Parathyroid adenoma (tissue), 2 donors: ENCODE measurements at regions not wholly inside any gene's neighbourhood (a gene's known extent, or its start where the extent isn't known, plus 50 kb on each side); places are given as distances from the start of the nearest gene placed in this dataset.

Experiments used
- H2AFZ ChIP-seq: fragments of 300-600 bp; sonication (generic); one replicate; pipeline ENCODE4 v1.7.0; 2017; ENCODE audit warnings: antibody characterized with exemption, mild to moderate bottlenecking
- H3K27ac ChIP-seq: fragments of 300-600 bp; sonication (generic); one replicate; pipeline ENCODE4 v1.7.0; 2017
- H3K27me3 ChIP-seq: fragments of 300-600 bp; sonication (generic); one replicate; pipeline ENCODE4 v1.7.0; 2017; ENCODE audit warnings: low read length; ENCODE audit not compliant: control insufficient read depth, insufficient read depth
- H3K36me3 ChIP-seq: fragments of 300-600 bp; sonication (generic); one replicate; pipeline ENCODE4 v1.7.0; 2017; ENCODE audit warnings: low read length; ENCODE audit not compliant: control insufficient read depth, insufficient read depth
- H3K4me1 ChIP-seq: fragments of 300-600 bp; sonication (generic); one replicate; pipeline ENCODE4 v1.7.0; 2017; ENCODE audit warnings: control low read depth
- H3K4me2 ChIP-seq: fragments of 300-600 bp; sonication (generic); one replicate; pipeline ENCODE4 v1.7.0; 2017; ENCODE audit warnings: low read length
- H3K4me3 ChIP-seq: fragments of 300-600 bp; sonication (generic); one replicate; pipeline ENCODE4 v1.7.0; 2017; ENCODE audit warnings: low read depth, low read length
- H3K79me2 ChIP-seq: fragments of 300-600 bp; sonication (generic); one replicate; pipeline ENCODE4 v1.7.0; 2017; ENCODE audit warnings: control low read depth
- H3K9ac ChIP-seq: fragments of 300-600 bp; sonication (generic); one replicate; pipeline ENCODE4 v1.7.0; 2017; ENCODE audit warnings: mild to moderate bottlenecking
- H3K9me3 ChIP-seq: fragments of 300-600 bp; sonication (generic); one replicate; pipeline ENCODE4 v1.7.0; 2017; ENCODE audit warnings: low read length; ENCODE audit not compliant: control insufficient read depth
- TF ChIP-seq, protein P1 (sequence below): fragments of 300-600 bp; sonication (generic); IDR thresholded peaks from one replicate; pipeline ENCODE4 v1.7.0; 2017; ENCODE audit warnings: antibody characterized with exemption, mild to moderate bottlenecking
- donor health status: primary hyperparathyroidism.

DNA sequence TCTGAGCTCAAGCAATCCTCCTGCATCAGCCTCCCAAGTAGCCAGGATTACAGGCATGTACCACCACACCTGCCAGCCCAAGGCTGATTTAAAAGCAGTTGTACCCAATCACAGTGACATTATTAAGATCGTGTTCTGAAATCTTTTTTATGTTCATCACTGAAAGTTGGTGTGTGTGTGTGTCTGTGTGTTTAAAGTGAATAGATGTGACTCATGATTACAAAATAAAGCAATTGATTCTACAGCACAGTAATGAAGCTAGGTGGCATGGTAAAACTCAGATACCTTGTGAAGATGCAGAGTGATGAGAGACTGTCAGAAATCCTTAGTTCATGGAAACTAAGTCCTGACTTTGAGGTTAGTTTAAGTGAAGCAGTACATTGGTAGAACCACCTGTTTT, 74.2 kb upstream of the ATP2B1 start:
- no peaks in the 10 kb centered on the region for H3K4me1 ChIP-seq
- H3K9me3 ChIP-seq: no peaks in the 10 kb centered on the region
- no peak overlapping the region for H3K4me3 ChIP-seq
- H3K27ac ChIP-seq: no peak overlapping the region
- no peak overlapping the region for H3K4me2 ChIP-seq
- H3K9ac ChIP-seq: no peak overlapping the region
- no peaks in the 10 kb centered on the region for H3K36me3 ChIP-seq
- H3K27me3 ChIP-seq: no peaks in the 10 kb centered on the region
- TF ChIP-seq, protein P1, sequence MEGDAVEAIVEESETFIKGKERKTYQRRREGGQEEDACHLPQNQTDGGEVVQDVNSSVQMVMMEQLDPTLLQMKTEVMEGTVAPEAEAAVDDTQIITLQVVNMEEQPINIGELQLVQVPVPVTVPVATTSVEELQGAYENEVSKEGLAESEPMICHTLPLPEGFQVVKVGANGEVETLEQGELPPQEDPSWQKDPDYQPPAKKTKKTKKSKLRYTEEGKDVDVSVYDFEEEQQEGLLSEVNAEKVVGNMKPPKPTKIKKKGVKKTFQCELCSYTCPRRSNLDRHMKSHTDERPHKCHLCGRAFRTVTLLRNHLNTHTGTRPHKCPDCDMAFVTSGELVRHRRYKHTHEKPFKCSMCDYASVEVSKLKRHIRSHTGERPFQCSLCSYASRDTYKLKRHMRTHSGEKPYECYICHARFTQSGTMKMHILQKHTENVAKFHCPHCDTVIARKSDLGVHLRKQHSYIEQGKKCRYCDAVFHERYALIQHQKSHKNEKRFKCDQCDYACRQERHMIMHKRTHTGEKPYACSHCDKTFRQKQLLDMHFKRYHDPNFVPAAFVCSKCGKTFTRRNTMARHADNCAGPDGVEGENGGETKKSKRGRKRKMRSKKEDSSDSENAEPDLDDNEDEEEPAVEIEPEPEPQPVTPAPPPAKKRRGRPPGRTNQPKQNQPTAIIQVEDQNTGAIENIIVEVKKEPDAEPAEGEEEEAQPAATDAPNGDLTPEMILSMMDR: no peak
- no peak overlapping the region for H2AFZ ChIP-seq
- no peaks in the 10 kb centered on the region for H3K79me2 ChIP-seq

DNA sequence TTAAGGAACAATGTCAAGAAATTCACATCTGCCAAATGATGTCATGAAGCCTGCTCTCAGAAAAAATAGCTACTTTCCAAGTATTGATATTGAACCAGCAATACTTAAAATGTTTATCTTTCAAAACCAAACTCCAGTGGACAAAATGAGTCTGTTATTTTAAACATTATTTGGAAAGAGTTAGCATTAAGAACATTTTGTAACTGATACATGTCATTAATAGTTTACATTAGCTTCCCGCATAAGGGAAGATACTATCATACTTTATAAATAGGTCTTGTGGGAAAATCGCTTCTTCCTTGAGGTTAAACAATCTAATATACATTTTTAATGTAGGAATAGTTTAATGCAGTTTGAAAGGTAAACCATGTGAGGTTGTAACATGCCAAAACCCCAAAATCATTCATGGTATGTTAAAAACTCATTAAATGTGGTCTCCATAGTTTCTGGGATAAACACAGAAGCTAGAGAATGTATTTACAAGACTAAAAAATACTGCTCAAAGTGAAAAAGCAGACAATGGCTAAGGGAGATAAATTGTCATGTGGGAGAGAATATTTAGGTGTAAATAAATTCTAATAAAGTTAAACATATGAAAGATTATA, 73.4 kb upstream of the ATP2B1 start:
- no peaks in the 10 kb centered on the region for H3K79me2 ChIP-seq
- H3K27me3 ChIP-seq: no peaks in the 10 kb centered on the region
- no peaks in the 10 kb centered on the region for H3K9me3 ChIP-seq
- H3K27ac ChIP-seq: no peak overlapping the region
- H3K4me3 ChIP-seq: no peak overlapping the region
- no peak overlapping the region for H2AFZ ChIP-seq
- no peak overlapping the region for H3K9ac ChIP-seq
- H3K4me1 ChIP-seq: no peaks in the 10 kb centered on the region
- no peaks in the 10 kb centered on the region for H3K36me3 ChIP-seq
- TF ChIP-seq, protein P1: no peak
- no peak overlapping the region for H3K4me2 ChIP-seq

DNA sequence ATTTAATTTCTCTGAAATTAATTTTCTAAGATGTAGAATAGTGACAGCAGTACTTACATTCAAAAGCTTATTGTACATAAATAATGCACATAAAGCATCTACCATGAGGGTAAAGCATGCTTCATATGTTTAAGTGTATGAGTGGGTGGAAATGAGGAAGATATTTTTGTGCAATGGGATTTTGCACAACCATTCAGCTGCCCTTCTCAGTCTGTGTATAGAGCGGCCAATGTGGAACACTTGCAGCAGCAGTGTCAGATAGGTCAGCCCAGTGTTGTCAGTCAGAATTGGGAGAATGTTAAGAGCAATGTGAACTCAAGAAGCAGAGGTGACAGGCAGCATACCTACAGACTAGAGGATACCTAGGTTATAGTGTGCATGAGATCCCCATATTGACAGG, 72.5 kb upstream of the ATP2B1 start:
- Histone ChIP-seq H3K79me2 (no peaks in the 10 kb centered on the region), H3K36me3 (no peaks in the 10 kb centered on the region), H2AFZ (no peak overlapping the region), H3K4me1 (no peaks in the 10 kb centered on the region), H3K9me3 (no peaks in the 10 kb centered on the region), H3K4me2 (no peak overlapping the region), H3K9ac (no peak overlapping the region), H3K4me3 (no peak overlapping the region), H3K27me3 (no peaks in the 10 kb centered on the region), H3K27ac (no peak overlapping the region)
- TF ChIP-seq, protein P1: no peak

DNA sequence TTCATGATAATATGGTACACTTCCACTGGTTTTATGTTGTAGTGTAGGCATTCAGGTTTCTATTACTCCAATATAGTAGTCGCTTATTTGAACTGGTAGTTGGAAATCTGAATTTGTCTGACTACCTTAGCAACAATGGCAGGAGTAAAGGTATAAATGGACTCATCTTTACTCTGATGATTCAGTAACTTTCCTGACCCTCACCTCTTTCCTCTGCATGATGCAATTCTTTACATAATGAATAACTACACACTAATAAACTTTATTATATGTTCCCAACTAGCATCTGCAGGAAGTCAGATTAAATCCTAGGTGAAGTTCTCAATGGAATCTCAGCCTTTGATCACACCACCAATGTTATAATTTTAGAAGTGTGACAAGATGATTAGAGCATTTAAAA, 70.5 kb upstream of the ATP2B1 start:
- Histone ChIP-seq H3K27ac (no peak overlapping the region), H3K4me3 (no peak overlapping the region)

More for the DNA sequence above, 70.5 kb upstream of the ATP2B1 start:
- no peak overlapping the region for H2AFZ ChIP-seq
- H3K4me1 ChIP-seq: no peaks in the 10 kb centered on the region
- no peaks in the 10 kb centered on the region for H3K79me2 ChIP-seq
- H3K36me3 ChIP-seq: no peaks in the 10 kb centered on the region
- H3K9ac ChIP-seq: no peak overlapping the region
- TF ChIP-seq, protein P1: no peak
- H3K27me3 ChIP-seq: no peaks in the 10 kb centered on the region
- H3K4me2 ChIP-seq: no peak overlapping the region
- no peaks in the 10 kb centered on the region for H3K9me3 ChIP-seq
